ENCODE measurements at regions not wholly inside any gene's neighbourhood (a gene's known extent, or its start where the extent isn't known, plus 50 kb on each side); places are given as distances from the start of the nearest gene placed in this dataset.

DNA sequence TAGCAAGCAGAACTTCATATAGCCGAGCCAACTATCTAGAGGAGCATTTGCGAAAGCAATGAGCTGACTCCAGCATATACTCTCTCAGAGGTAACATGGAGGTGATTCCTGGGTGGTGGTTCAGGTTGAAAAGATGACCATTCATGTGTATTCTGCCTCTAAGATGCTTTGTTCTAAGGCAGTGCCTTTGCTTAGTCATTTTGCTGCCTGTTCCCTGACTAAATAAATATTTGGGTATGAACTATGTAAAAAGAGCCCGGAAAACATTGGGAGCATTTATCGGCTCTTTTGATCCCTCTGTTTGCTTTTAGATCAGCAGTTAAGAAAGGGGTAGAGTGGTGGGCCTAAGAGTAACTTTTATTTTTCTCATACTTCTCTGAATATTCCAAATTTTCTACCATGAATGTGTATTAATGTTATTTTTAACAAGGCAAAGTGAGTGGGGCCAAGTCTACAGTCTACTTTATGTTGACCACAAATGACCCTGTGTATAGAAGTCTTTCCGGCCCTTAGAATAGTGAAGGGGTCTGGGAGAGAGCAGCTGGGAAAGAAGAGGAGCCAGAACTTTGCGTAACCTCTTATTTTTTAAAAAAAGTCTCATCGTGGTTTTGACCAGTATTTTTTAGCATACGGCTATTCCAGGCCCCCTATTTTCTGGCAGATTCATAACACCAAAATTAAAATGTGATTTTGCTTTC, 206.5 kb upstream of the EYA4 start:
- Mint-ChIP-seq H3K27me3 (peaks cover 0 to 4% of the 10 kb centered on the region in 2 donors), H3K4me1 (no peaks in the 10 kb centered on the region), H3K4me3 (no peak overlapping the region), H3K9me3 (no peaks in the 10 kb centered on the region), H3K36me3 (no peaks in the 10 kb centered on the region), H3K27ac (no peak overlapping the region)
- H3K4me1 ChIP-seq (ENCODE audit: control insufficient read depth in 1 of 2, extremely low read depth in 1 of 2, insufficient read depth in 2 of 2, low read length in 2 of 2), result no peaks in the 10 kb centered on the region
- ChIA-PET POLR2A (no interaction called here), CTCF (no interaction called here)
- peaks cover 0 to 7% of the 10 kb centered on the region in 2 experiments for H3K27me3 ChIP-seq (replicated peaks in 1 of 2; ENCODE audit: control insufficient read depth in 2 of 2, extremely low read depth in 1 of 2, insufficient read depth in 2 of 2, low read length in 1 of 2)
- no peak overlapping the region for H3K4me3 ChIP-seq (ENCODE audit: control insufficient read depth in 1 of 2, extremely low read depth in 1 of 2, low read length in 1 of 2)
- WGBS (ENCODE audit: insufficient coverage), result 83% methylated on average over 1 of the region's 8 CpGs
- no peaks in the 10 kb centered on the region for H3K9me3 ChIP-seq
- H3K27ac ChIP-seq (ENCODE audit: low read length), result no peak overlapping the region
- DNase-seq (no peak), ATAC-seq (replicated peaks in 1 of 4) (no peak)
- H3K36me3 ChIP-seq (ENCODE audit: control insufficient read depth in 2 of 2, extremely low read depth in 1 of 2, insufficient read depth in 1 of 2, low read length in 1 of 2), result no peaks in the 10 kb centered on the region

DNA sequence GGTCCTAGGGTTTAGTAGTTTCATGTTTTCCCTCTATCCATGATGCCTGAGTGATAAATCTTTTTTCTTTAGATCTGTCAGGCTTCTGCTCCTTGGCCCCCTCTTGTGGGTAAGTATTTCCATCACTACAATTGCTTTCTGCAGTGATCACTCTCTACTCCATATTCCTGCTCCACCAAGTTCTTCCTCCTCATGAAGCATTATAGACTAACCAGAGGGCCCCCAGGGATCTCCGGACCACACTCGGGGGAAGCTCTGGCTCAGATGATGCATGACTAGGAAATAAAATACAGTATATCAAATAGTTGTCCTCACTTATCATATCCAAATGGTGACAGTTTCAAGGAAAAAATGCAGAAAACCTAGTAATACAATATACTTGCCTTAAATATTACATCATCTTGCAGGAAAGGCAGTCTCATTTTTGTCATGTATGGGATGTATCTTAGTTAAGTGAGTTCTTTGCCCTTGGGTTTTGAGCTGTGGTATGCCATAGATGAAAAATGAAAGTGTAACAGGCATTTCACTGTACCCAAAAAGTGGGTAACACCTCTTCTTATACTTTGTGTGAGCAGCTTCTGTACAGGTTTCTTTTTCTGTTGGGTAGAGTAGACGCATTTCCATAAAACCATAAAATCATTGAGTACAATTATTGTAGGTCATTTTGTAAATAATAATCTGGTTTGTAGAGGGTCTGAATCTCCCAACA, 200.9 kb upstream of the EYA4 start:
- Histone ChIP-seq H3K27me3 (replicated peaks in 1 of 2; ENCODE audit: control insufficient read depth in 2 of 2, extremely low read depth in 1 of 2, insufficient read depth in 2 of 2, low read length in 1 of 2) (peaks cover 0 to 7% of the 10 kb centered on the region in 2 experiments), H3K36me3 (ENCODE audit: control insufficient read depth in 2 of 2, extremely low read depth in 1 of 2, insufficient read depth in 1 of 2, low read length in 1 of 2) (no peaks in the 10 kb centered on the region), H3K27ac (ENCODE audit: low read length) (no peak overlapping the region), H3K4me3 (ENCODE audit: control insufficient read depth in 1 of 2, extremely low read depth in 1 of 2, low read length in 1 of 2) (no peak overlapping the region), H3K4me1 (ENCODE audit: control insufficient read depth in 1 of 2, extremely low read depth in 1 of 2, insufficient read depth in 2 of 2, low read length in 2 of 2) (no peaks in the 10 kb centered on the region), H3K9me3 (no peaks in the 10 kb centered on the region)
- WGBS (ENCODE audit: insufficient coverage), result no CpG with 5 or more reads among the region's 3 CpGs
- Mint-ChIP-seq H3K27ac (no peak overlapping the region), H3K4me1 (no peaks in the 10 kb centered on the region), H3K4me3 (no peak overlapping the region), H3K9me3 (no peaks in the 10 kb centered on the region), H3K36me3 (no peaks in the 10 kb centered on the region), H3K27me3 (peaks cover 0 to 5% of the 10 kb centered on the region in 2 donors)
- ATAC-seq (replicated peaks in 1 of 4) (no peak), DNase-seq (peak in 1 of 35 experiments; percentile 16)
- ChIA-PET POLR2A (no interaction called here), CTCF (interaction anchor here in 1 of 2 donors (0.6 kb wide), 1 partner anchor 17 kb away, joined by 3 read pairs; no protein-coding TSS in a partner anchor)

DNA sequence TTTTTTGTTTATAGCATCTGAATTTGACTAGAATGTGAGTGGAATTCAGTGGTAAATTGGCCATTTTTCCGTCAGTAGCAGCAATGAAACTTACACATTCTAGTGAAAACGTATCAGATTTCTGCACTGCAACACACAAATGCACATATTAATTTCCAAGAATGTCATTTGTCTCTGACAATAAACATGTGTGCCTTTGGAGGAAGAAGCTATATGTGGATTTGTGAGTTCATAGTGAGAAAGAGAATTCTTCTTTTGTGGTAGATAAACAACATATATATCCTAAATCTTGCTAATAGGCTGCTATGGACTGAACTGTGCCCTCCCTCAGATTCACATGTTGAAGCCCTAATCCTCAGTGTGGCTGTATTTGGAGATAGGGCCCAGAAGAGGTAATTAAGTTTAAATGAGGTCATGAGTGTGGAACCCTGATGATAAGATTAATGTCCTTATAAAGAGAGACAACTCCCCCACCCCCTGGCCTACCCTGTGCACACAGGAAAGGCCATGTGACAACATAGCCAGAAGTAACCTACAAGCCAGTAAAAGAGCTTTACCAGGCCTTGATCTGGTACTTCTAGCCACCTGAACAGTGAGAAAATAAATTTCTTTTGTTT, 200.2 kb upstream of the EYA4 start:
- Mint-ChIP-seq H3K9me3 (no peaks in the 10 kb centered on the region), H3K36me3 (no peaks in the 10 kb centered on the region), H3K4me3 (no peak overlapping the region), H3K4me1 (no peaks in the 10 kb centered on the region), H3K27me3 (peaks cover 0 to 5% of the 10 kb centered on the region in 2 donors), H3K27ac (no peak overlapping the region)
- peaks cover 0 to 7% of the 10 kb centered on the region in 2 experiments for H3K27me3 ChIP-seq (replicated peaks in 1 of 2; ENCODE audit: control insufficient read depth in 2 of 2, extremely low read depth in 1 of 2, insufficient read depth in 2 of 2, low read length in 1 of 2)
- H3K4me3 ChIP-seq (ENCODE audit: control insufficient read depth in 1 of 2, extremely low read depth in 1 of 2, low read length in 1 of 2), result no peak overlapping the region
- H3K4me1 ChIP-seq (ENCODE audit: control insufficient read depth in 1 of 2, extremely low read depth in 1 of 2, insufficient read depth in 2 of 2, low read length in 2 of 2), result no peaks in the 10 kb centered on the region
- DNase-seq (no peak), ATAC-seq (replicated peaks in 1 of 4) (no peak)
- ChIA-PET CTCF (interaction anchor here in 1 of 2 donors (0.6 kb wide), 2 partner anchors 29 to 250 kb away, joined by 3 to 5 read pairs; no protein-coding TSS in a partner anchor), POLR2A (no interaction called here)
- H3K27ac ChIP-seq (ENCODE audit: low read length), result no peak overlapping the region
- H3K36me3 ChIP-seq (ENCODE audit: control insufficient read depth in 2 of 2, extremely low read depth in 1 of 2, insufficient read depth in 1 of 2, low read length in 1 of 2), result no peaks in the 10 kb centered on the region
- H3K9me3 ChIP-seq, result no peaks in the 10 kb centered on the region
- WGBS (ENCODE audit: insufficient coverage), result no CpG with 5 or more reads among the region's 2 CpGs

DNA sequence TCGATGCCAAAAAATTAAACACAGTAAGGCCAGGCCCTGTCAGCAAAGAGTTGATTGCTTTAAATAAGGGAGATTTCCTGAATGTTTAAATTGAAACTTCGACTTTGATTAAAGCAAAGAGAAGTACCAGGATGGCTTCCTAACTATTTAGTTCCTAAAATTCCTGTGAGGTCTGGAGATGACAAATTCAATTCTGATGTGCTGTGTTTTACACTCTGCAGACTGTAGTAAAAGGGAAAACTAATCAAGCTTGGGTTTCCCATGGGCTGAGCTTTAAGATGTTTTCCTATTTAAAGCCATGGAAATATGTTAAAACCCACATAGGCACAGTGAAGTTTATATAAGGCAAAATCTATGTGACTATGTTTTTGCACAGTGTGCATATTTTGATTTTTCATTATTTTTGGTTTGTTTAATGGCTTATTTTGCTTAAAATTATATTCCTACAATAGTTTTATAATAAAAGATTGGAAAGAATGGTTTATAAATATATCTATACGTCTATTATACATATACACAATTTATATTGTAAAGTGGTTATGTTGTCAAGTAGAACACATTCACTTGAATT, 198.5 kb upstream of the EYA4 start:
- DNase-seq, result no peak
- Mint-ChIP-seq H3K4me3 (no peak overlapping the region), H3K9me3 (no peaks in the 10 kb centered on the region), H3K36me3 (no peaks in the 10 kb centered on the region), H3K27ac (no peak overlapping the region), H3K4me1 (no peaks in the 10 kb centered on the region), H3K27me3 (peaks cover 0 to 5% of the 10 kb centered on the region in 2 donors)
- CTCF ChIA-PET, result no interaction called here
- H3K36me3 ChIP-seq (ENCODE audit: control insufficient read depth in 2 of 2, extremely low read depth in 1 of 2, insufficient read depth in 1 of 2, low read length in 1 of 2), result no peaks in the 10 kb centered on the region
- peaks cover 0 to 4% of the 10 kb centered on the region in 2 experiments for H3K27me3 ChIP-seq (replicated peaks in 1 of 2; ENCODE audit: control insufficient read depth in 2 of 2, extremely low read depth in 1 of 2, insufficient read depth in 2 of 2, low read length in 1 of 2)
- no peaks in the 10 kb centered on the region for H3K9me3 ChIP-seq
- no peaks in the 10 kb centered on the region for H3K4me1 ChIP-seq (ENCODE audit: control insufficient read depth in 1 of 2, extremely low read depth in 1 of 2, insufficient read depth in 2 of 2, low read length in 2 of 2)
- POLR2A ChIA-PET, result no interaction called here
- 83% methylated on average over 1 of the region's 3 CpGs for WGBS (ENCODE audit: insufficient coverage)
- H3K27ac ChIP-seq (ENCODE audit: low read length), result no peak overlapping the region
- ATAC-seq (replicated peaks in 1 of 4), result no peak
- H3K4me3 ChIP-seq (ENCODE audit: control insufficient read depth in 1 of 2, extremely low read depth in 1 of 2, low read length in 1 of 2), result no peak overlapping the region

DNA sequence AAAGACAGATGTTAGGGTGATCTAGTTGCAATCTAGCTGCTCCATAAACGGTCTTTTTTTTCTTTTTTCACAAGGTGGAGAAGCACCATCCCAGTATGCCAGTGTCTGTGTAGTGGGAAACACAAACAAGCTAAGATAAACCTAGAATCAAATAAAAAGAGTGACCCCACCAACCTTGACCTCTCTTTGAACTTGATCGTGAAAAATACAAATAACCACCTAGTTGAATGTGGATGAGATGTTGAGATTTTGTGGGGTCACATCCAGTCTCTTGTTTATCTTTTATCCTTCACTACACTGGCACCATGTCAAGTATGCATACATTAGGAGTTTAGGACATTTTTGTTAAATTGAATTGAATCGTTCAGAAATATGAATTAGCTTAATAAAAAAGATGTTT, 194.6 kb upstream of the EYA4 start:
- H3K4me3 Mint-ChIP-seq, result no peak overlapping the region
- Histone ChIP-seq H3K27ac (ENCODE audit: low read length) (no peak overlapping the region), H3K4me1 (ENCODE audit: control insufficient read depth in 1 of 2, extremely low read depth in 1 of 2, insufficient read depth in 2 of 2, low read length in 2 of 2) (no peaks in the 10 kb centered on the region), H3K36me3 (ENCODE audit: control insufficient read depth in 2 of 2, extremely low read depth in 1 of 2, insufficient read depth in 1 of 2, low read length in 1 of 2) (no peaks in the 10 kb centered on the region), H3K27me3 (replicated peaks in 1 of 2; ENCODE audit: control insufficient read depth in 2 of 2, extremely low read depth in 1 of 2, insufficient read depth in 2 of 2, low read length in 1 of 2) (no peaks in the 10 kb centered on the region), H3K9me3 (no peaks in the 10 kb centered on the region), H3K4me3 (ENCODE audit: control insufficient read depth in 1 of 2, extremely low read depth in 1 of 2, low read length in 1 of 2) (no peak overlapping the region)
- no peaks in the 10 kb centered on the region for H3K4me1 Mint-ChIP-seq
- ATAC-seq (replicated peaks in 1 of 4), result no peak
- no peak overlapping the region for H3K27ac Mint-ChIP-seq
- H3K36me3 Mint-ChIP-seq, result no peaks in the 10 kb centered on the region
- H3K9me3 Mint-ChIP-seq, result no peaks in the 10 kb centered on the region
- ChIA-PET POLR2A (interaction anchor here in 1 of 2 donors (0.6 kb wide), 1 partner anchor 19 kb away, joined by 3 read pairs; no protein-coding TSS in a partner anchor), CTCF (no interaction called here)
- DNase-seq, result no peak
- peaks cover 0 to 5% of the 10 kb centered on the region in 2 donors for H3K27me3 Mint-ChIP-seq
- WGBS (ENCODE audit: insufficient coverage), result no CpG with 5 or more reads among the region's 3 CpGs

DNA sequence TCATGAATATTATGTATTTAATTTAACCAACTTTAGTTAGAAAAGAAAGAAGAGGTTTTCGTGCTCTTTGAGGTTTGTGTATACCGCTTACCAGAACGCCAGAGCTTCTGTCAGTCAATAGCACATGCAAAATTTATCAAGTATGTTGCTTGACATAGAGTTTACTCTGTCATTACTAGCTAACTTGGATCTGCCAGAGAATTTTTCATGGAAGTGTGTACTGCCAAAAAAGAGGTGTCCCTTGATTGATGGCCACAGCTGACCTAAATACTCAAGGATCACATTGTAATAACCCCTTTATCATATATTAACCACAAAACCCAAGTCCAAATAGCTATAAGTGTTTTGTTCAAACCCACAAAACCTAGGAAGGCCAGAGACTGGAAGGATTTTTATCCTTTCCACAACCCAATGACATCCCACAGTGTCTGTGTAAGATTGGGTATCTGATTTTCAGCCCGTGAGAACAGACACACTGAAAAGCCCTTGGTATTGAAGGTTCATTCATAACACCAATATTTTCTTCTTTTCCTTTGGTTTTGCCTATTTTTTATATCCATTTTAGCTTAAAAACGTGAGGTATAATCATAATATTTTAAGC, 194.0 kb upstream of the EYA4 start:
- Histone ChIP-seq H3K4me1 (ENCODE audit: control insufficient read depth in 1 of 2, extremely low read depth in 1 of 2, insufficient read depth in 2 of 2, low read length in 2 of 2) (no peaks in the 10 kb centered on the region), H3K4me3 (ENCODE audit: control insufficient read depth in 1 of 2, extremely low read depth in 1 of 2, low read length in 1 of 2) (no peak overlapping the region), H3K9me3 (no peaks in the 10 kb centered on the region), H3K27ac (ENCODE audit: low read length) (no peak overlapping the region), H3K27me3 (replicated peaks in 1 of 2; ENCODE audit: control insufficient read depth in 2 of 2, extremely low read depth in 1 of 2, insufficient read depth in 2 of 2, low read length in 1 of 2) (no peaks in the 10 kb centered on the region), H3K36me3 (ENCODE audit: control insufficient read depth in 2 of 2, extremely low read depth in 1 of 2, insufficient read depth in 1 of 2, low read length in 1 of 2) (no peaks in the 10 kb centered on the region)
- Mint-ChIP-seq H3K4me3 (no peak overlapping the region), H3K27me3 (peaks cover 0 to 1% of the 10 kb centered on the region in 2 donors), H3K27ac (no peak overlapping the region), H3K36me3 (no peaks in the 10 kb centered on the region), H3K4me1 (no peaks in the 10 kb centered on the region), H3K9me3 (no peaks in the 10 kb centered on the region)
- ATAC-seq (replicated peaks in 1 of 4) (no peak), DNase-seq (no peak)
- POLR2A ChIA-PET, result interaction anchor here in 1 of 2 donors (0.6 kb wide), 1 partner anchor 18 kb away, joined by 3 read pairs; no protein-coding TSS in a partner anchor
- CTCF ChIA-PET, result no interaction called here
- WGBS (ENCODE audit: insufficient coverage), result 86% methylated on average over 2 of the region's 5 CpGs

All from T-cell (primary cell).